CD1c-positive myeloid dendritic cell (primary cell): ENCODE measurements at regions not wholly inside any gene's neighbourhood (a gene's known extent, or its start where the extent isn't known, plus 50 kb on each side); places are given as distances from the start of the nearest gene placed in this dataset.

Experiments
- DNase-seq: peaks from one replicate; pipeline ENCODE4 v3.0.0-alpha.2; 2016; ENCODE audit errors: extremely low spot score

DNA sequence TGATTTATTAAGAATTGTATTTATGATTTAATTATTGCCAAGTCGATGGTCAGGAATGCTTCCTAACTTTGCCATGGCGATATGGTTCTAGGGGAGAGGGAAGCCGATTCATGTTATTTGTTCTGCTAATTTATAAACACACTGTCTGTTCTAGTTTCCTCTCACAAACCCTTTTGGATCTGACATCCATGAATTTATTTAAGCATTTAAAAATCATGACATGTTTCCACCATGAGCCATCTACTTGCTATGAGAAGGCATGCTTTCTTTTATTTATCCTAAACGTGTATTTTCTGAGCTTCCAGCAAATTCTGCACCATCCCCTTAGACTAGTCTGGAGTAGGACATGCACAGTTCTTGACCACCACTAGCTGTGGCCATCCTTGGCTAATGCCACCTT, 136.6 kb upstream of the STC2 start:
- DNase-seq, result no peak

- DNase-seq, result no peak
Observed at GRCh38 chr5:173463207-173463606, 135.0 kb upstream of the STC2 start.

GRCh38 chr5:173458828-173459609, 130.8 kb upstream of the STC2 start:
- no peak for DNase-seq

- DNase-seq, result no peak
Observed at GRCh38 chr5:173457482-173457881, 129.3 kb upstream of the STC2 start.

- no peak for DNase-seq
Observed at GRCh38 chr5:173456751-173457171, 128.5 kb upstream of the STC2 start.

GRCh38 chr5:173456181-173456580, 128.0 kb upstream of the STC2 start:
- no peak for DNase-seq

DNA sequence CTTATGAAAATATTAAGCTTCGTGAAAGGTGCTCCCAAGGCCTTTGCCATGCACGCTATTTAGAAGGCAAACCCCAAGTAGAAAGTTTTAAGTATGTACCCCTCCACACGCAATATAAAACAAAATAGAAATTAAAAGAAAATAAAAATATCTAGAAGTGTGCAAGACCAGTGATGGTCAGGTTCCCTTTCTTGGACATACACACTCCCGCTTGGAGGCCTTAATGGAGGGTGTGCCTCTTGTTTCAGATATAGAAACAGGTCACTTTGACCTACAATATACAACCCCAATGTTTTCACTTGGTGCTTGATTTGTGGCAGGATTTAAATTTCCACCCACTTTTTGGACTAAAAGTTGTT, 127.4 kb upstream of the STC2 start:
- no peak for DNase-seq

DNA sequence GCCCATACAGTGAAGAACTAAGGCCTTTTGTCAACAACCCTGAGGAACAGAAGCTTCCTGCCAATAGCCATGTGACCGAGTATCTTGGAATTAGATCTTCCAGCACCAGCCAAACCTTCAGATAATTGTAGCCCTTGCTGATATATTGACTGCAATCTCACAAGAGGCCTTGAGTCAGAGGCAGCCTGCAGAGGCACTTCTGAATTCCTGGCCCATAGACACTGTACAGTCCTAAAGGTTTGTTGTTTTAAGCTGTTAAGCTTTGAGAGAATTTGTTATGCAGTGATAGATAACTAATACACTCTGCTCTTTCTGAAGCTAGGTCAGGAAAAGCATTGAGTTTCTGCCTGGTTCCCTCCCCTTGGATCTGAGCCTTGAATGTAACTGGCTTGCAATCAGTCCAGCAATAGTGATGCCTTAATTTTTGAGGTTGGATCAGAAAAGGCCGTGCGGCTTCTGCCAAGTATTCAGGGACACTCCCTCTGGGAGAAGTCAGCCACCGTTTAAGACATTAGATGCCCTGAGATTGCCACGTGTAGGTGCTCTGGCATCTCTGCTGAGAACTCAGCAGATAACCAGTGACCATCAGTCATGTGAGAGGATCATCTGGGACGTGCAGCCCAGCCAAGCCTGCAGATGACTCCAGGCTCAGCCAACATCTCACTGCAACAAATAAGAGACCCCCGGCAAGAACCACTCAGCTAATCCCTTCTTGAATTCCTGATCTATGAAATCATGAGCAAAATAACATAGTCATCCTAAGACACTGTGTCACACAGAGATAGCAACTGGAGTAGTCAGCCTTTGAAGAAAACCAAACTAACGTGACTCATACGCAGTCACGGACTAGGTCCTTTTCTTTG, 126.8 kb upstream of the STC2 start:
- DNase-seq, result no peak

GRCh38 chr5:173454361-173454735, 126.1 kb upstream of the STC2 start:
- peak; percentile 12 for DNase-seq

DNA sequence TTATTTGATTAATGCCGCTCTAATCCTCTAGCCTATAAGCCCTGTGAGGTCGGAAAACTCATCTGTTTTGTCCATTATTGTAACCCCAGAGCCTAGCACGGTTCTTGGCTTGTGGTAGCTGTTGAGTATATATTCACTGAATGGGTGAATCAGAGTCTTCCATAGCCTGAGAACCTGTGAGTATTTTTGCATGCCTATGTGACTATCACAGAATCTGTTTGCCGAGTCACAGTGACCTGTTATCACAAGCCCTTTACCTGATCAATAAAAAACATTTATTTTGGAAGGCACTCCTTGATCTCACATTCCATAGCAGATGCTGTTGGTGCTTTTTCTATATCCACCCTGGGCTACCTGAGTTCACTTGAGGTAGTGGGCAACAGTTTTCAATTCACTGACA, 125.0 kb upstream of the STC2 start:
- no peak for DNase-seq

DNA sequence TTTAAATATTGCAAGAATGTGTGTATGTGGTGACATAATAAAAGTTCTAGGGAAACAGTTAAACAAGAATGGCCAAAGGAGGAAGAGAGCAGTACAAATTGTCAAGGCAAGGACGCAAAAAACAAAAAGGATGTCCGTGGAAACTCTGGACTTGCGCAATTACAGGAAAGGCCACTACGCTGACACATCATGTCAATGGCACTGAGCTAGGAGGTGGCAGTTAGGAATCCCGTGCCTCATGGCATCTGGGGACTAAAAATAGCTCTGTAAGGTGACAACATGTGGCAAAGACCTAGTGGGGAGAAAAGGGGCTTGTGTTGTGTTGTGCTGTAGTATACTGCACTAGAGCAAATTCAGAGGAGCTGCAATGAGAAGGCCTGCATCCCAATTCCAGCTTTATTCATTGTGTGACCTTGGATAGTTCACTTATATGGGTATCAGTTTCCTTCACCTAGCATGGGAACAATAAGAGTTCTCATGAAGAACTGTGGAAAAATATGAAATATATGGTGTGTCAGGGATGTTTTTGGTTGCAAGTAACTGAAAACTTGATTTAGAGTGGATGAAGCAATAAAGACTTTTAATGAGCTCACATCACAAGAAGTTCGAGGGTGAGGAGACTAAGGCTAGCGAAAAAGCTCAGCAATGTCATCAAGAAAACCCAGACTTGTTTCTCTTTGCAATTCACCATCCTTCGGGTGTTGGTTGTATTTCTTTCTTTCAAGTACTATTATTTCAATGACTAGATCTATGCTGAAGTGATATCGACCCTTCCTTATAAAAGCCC, 124.1 kb upstream of the STC2 start:
- DNase-seq, result peak; percentile 70

DNA sequence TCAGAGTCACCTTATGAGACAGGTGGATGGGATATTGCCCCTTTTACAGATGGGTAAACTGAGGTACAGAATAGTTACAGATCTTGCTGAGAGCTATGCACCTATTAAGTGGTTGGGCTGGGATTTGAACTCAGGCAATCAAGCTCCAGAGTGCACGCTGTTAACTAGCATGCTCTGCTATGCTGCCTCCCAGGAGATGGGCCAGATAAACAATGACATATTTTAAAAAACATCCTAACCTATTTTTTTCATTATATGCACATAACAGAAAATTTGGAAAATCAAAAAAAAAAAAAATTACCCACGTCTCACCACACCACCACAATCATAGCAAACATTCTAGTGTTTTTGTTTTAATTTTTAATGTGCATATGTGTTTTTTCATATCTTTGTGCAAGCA, 123.4 kb upstream of the STC2 start:
- no peak for DNase-seq

GRCh38 chr5:173451031-173451430, 122.8 kb upstream of the STC2 start:
- no peak for DNase-seq

DNA sequence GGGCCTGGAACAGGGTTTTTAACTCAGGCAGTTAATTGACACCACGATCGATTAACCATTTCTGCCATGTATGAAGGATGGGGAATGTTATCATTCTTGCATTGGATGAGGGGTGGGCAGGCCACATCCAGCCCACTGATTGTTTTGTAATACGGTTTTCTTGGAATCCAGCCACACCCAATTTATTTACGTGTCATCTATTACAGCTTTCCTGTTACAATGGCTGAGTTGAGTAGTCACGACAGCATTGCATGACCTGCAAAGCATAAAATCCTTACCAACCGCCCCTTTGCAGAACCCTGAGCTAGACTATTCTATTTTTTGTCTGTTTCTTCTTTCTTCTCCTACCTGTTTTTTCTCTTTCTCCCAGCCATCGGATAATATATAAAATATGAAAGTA, 122.0 kb upstream of the STC2 start:
- DNase-seq, result no peak

DNA sequence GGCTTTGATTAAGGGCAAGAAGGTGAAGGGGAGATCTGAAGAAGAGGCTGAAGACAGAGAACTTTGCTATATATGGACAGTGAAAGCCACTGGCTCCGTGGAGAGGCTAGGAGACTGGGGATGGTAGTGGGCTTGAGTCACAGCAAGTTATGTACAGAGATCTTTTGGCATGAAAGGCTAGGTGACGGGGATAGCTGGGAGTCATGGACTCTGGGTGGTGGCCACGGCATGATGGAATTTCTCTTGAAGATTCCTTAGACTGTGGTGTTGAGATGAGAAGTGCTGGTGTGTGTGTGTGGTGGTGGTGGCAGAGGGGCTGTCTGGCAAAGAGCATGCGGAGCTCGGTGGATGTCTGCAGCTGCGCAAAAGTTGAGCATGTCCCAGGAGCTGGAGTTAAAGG, 120.6 kb upstream of the STC2 start:
- DNase-seq, result no peak

DNA sequence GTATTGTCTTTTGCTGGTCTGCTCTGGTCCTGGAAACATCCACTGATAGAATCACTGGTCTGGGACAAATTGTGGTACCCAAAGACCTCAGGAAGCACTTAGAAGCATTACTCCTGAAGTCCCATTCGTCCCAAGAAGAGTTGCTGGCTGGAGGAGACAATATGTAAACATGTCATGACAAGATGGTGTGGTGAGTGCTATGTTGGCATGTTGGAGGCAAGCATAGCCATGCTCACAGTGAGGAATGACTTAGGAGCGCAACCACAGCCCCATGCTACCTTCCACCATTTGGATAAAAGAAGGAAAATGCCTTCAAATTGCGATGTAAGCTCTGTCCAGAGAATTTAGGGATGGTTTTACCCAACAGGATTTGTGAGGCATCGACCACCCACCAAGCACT, 115.8 kb upstream of the STC2 start:
- DNase-seq, result no peak

DNA sequence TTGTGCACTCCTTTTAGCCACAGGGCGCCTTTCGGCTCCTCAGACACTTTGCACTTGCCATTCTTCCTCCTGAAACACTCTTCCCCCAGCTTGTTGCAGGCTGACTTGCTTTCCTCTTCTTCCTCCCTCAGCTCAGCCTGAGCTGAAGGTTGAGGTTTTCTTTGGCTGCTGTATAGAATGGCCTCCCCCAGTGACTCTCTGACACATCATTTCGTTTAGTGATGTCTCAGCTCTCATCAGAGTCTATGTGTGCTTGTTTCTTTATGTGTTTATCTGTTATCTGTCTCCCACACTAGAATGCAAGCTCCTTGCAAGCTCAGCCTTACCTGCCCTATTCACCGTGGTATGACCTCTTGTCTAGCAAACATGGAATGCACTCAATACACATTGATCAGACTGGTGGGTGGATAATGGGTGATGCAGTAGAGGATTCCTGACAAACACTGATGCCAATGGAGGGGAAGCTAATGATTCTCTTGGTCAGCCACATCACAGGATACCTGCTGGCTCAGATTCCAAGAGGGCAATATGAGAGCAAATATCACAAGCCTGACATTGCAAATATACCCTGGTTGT, 112.9 kb upstream of the STC2 start:
- DNase-seq, result no peak

GRCh38 chr5:173438951-173439350, 110.7 kb upstream of the STC2 start:
- no peak for DNase-seq

DNA sequence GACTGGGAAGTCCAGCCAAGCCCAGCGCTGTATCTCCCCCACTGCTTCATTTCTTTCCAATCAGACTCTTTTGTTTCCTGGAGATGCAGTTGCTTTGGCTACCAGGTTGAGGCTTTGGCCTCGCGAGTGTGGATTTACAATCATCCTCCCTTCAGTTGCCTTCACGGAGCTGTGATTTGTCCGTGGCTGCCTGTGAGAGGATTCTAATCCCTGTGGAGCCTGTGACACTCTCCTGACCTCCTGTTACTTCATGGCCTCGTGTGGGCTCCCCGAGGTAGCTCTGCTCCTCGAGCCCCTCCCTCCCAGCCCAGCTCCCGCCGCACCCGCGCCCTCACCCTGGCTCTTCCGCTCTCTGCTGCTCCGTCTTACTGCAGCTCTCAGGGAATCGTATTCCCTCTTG, 107.2 kb upstream of the STC2 start:
- DNase-seq, result no peak

DNA sequence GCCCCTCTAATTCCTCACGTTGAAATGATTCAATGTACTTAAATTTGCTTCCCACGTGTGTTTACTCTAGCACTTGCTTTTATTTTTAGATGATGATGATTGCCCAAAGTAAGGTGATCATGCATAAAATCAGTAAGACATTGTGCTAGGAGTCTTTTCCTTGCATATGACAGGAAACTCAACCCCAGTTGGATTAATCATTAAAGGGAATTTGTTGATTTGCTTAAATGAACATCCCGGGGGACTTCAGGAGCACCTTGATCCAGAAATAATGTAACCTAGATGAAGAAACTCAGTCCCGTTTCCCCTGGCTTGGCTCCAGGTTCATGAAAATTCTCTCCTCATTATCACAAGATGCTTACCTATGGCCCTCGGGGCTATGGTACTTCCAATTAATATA, 106.1 kb upstream of the STC2 start:
- DNase-seq, result no peak

- DNase-seq, result no peak
Observed at GRCh38 chr5:173430394-173430793, 102.2 kb upstream of the STC2 start.

DNA sequence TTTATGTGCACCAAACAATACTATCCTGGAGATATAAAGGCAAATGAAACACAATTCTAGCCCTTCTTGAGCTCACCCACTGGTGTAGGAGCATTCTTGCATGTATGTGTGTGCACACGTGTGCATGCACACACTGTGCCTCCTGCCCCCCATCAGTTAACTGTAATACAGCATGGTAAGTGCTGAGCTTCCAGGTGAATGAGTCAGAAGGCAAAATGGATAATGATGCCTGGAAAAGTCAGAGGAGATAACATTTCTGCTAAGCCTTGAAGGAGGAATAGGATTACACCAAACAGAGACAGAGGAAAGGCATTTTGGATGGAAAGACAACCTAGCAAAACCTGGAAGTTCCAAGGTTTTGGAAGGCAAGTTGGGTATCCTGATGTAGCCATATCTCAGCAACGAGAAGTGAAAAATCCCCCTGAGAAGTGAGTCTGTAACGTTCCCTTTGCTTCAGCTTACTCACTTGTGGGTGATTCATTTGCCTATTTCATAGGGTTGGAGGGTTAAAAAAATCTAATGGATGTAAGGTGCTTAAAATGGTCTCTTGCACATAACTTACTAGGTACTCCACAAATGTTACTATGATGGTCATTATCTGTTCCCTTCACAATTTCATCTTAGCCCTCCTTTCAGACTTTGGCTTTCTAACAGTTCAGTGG, 101.4 kb upstream of the STC2 start:
- DNase-seq, result no peak
